SK-N-SH treated with all-trans-retinoic acid at 6 μM for 48 hours (cell line): ENCODE measurements at regions not wholly inside any gene's neighbourhood (a gene's known extent, or its start where the extent isn't known, plus 50 kb on each side); places are given as distances from the start of the nearest gene placed in this dataset.

Experiments
- ATAC-seq: fragments of 200-7000 bp; cut with Tn5 transposase; 3 replicates; pipeline ENCODE4 v1.9.1; 2020; ENCODE audit warnings: mild to moderate bottlenecking, moderate library complexity
- ARNTL ChIP-seq: fragments of 450-650 bp; formaldehyde crosslinking; IDR thresholded peaks from 2 replicates; pipeline ENCODE4 v1.5.0; 2020; ENCODE audit warnings: low read depth, mild to moderate bottlenecking, moderate library complexity, borderline replicate concordance
- BACH2 ChIP-seq: fragments of 250-450 bp; sonication (Bioruptor Pico); IDR thresholded peaks from 2 replicates; pipeline ENCODE4 v1.9.0; 2021; ENCODE audit warnings: mild to moderate bottlenecking, borderline replicate concordance
- CSDC2 ChIP-seq: fragments of 250-450 bp; sonication (Bioruptor Pico); IDR thresholded peaks from 2 replicates; pipeline ENCODE4 v1.5.0; 2020; ENCODE audit warnings: mild to moderate bottlenecking, moderate library complexity
- ESRRG ChIP-seq: fragments of 250-450 bp; sonication (Bioruptor Pico); IDR thresholded peaks from 2 replicates; pipeline ENCODE4 v1.6.1; 2021; ENCODE audit warnings: mild to moderate bottlenecking
- ISL1 ChIP-seq: fragments of 250-450 bp; sonication (Bioruptor Pico); IDR thresholded peaks from 2 replicates; pipeline ENCODE4 v2.1.2; 2022; ENCODE audit warnings: mild to moderate bottlenecking, moderate library complexity
- PPARA ChIP-seq: fragments of 250-450 bp; sonication (Bioruptor Pico); IDR thresholded peaks from 2 replicates; pipeline ENCODE4 v1.5.0; 2020; ENCODE audit warnings: mild to moderate bottlenecking, borderline replicate concordance
- RARB ChIP-seq: fragments of 250-450 bp; sonication (Bioruptor Pico); IDR thresholded peaks from 2 replicates; pipeline ENCODE4 v1.8.0; 2021; ENCODE audit warnings: mild to moderate bottlenecking, moderate library complexity
- SNAI2 ChIP-seq: fragments of 250-450 bp; sonication (Bioruptor Pico); IDR thresholded peaks from 2 replicates; pipeline ENCODE4 v1.5.0; 2020; ENCODE audit warnings: mild to moderate bottlenecking, moderate library complexity
- TCF4 ChIP-seq: fragments of 250-450 bp; sonication (Bioruptor Pico); IDR thresholded peaks from 2 replicates; pipeline ENCODE4 v1.8.0; 2021; ENCODE audit warnings: mild to moderate bottlenecking, moderate library complexity, borderline replicate concordance
- TOX ChIP-seq: fragments of 250-450 bp; sonication (Bioruptor Pico); IDR thresholded peaks from 2 replicates; pipeline ENCODE4 v1.8.0; 2021; ENCODE audit warnings: mild to moderate bottlenecking, moderate library complexity, borderline replicate concordance
- ZC3H10 ChIP-seq: fragments of 250-450 bp; sonication (Bioruptor Pico); IDR thresholded peaks from 2 replicates; pipeline ENCODE4 v1.5.1; 2021; ENCODE audit warnings: mild to moderate bottlenecking, moderate library complexity
- ZFP3 ChIP-seq: fragments of 250-450 bp; sonication (Bioruptor Pico); IDR thresholded peaks from 2 replicates; pipeline ENCODE4 v1.5.0; 2020; ENCODE audit warnings: mild to moderate bottlenecking, moderate library complexity
- ZFP30 ChIP-seq: fragments of 450-650 bp; formaldehyde crosslinking; IDR thresholded peaks from 2 replicates; pipeline ENCODE4 v1.5.0; 2022; ENCODE audit warnings: mild to moderate bottlenecking, moderate library complexity
- ZNF70 ChIP-seq: fragments of 450-650 bp; formaldehyde crosslinking; IDR thresholded peaks from 2 replicates; pipeline ENCODE4 v1.5.0; 2020; ENCODE audit warnings: mild to moderate bottlenecking, moderate library complexity
- TF ChIP-seq, protein P1 (sequence below): fragments of 250-450 bp; sonication (Bioruptor Pico); IDR thresholded peaks from 2 replicates; pipeline ENCODE4 v1.5.1; 2021; ENCODE audit warnings: mild to moderate bottlenecking, moderate library complexity
- TF ChIP-seq, protein P2 (sequence below): fragments of 250-450 bp; sonication (Bioruptor Pico); IDR thresholded peaks from 2 replicates; pipeline ENCODE4 v1.8.0; 2021; ENCODE audit warnings: low read depth, mild to moderate bottlenecking, moderate library complexity, borderline replicate concordance
- TF ChIP-seq, protein P3 (sequence below): fragments of 250-450 bp; sonication (Bioruptor Pico); IDR thresholded peaks from 2 replicates; pipeline ENCODE4 v1.5.1; 2020; ENCODE audit warnings: low read depth, mild to moderate bottlenecking, moderate library complexity
- TF ChIP-seq, protein P4 (sequence below): fragments of 250-450 bp; sonication (Bioruptor Pico); IDR thresholded peaks from 2 replicates; pipeline ENCODE4 v1.8.0; 2020; ENCODE audit warnings: mild to moderate bottlenecking, moderate library complexity, borderline replicate concordance
- TF ChIP-seq, protein P5 (sequence below): fragments of 250-450 bp; sonication (Bioruptor Pico); IDR thresholded peaks from 2 replicates; pipeline ENCODE4 v1.5.0; 2020; ENCODE audit warnings: mild to moderate bottlenecking, moderate library complexity

DNA sequence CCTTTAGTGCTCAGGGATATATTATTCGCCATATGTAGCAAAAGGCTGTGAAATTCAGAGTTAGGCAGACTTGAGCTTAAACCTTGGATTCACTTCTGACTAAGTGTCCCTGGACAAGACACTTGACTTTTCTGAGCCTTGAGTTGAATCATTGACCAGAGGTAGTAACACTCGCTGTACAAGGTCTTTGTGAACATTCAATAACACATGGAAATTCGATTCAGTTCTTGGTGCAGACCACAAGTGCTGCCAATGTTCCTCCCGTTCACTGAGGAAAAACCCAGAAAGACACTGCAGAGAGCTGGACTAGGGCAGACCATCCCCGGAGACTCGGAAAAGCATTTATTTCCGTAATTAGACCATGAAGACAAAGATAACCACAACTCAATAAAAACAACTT, 901.4 kb downstream of the AACS start:
- ATAC-seq = no peak

GRCh38 chr12:125968413-125968812, 903.2 kb downstream of the AACS start:
- ATAC-seq = no peak
- TF ChIP-seq TOX = no peak
- TF ChIP-seq ARNTL (CRISPR knock-in tag) = no peak
- TF ChIP-seq CSDC2 (CRISPR knock-in tag) = no peak
- no peak for TF ChIP-seq ZFP30 (CRISPR knock-in tag)
- TF ChIP-seq ISL1 (CRISPR knock-in tag) = no peak
- no peak for TF ChIP-seq ZFP3
- no peak for TF ChIP-seq TCF4 (CRISPR knock-in tag)
- TF ChIP-seq, protein P1, sequence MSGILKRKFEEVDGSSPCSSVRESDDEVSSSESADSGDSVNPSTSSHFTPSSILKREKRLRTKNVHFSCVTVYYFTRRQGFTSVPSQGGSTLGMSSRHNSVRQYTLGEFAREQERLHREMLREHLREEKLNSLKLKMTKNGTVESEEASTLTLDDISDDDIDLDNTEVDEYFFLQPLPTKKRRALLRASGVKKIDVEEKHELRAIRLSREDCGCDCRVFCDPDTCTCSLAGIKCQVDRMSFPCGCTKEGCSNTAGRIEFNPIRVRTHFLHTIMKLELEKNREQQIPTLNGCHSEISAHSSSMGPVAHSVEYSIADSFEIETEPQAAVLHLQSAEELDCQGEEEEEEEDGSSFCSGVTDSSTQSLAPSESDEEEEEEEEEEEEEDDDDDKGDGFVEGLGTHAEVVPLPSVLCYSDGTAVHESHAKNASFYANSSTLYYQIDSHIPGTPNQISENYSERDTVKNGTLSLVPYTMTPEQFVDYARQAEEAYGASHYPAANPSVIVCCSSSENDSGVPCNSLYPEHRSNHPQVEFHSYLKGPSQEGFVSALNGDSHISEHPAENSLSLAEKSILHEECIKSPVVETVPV = no peak
- no peak for TF ChIP-seq PPARA (CRISPR knock-in tag)
- TF ChIP-seq, protein P2, sequence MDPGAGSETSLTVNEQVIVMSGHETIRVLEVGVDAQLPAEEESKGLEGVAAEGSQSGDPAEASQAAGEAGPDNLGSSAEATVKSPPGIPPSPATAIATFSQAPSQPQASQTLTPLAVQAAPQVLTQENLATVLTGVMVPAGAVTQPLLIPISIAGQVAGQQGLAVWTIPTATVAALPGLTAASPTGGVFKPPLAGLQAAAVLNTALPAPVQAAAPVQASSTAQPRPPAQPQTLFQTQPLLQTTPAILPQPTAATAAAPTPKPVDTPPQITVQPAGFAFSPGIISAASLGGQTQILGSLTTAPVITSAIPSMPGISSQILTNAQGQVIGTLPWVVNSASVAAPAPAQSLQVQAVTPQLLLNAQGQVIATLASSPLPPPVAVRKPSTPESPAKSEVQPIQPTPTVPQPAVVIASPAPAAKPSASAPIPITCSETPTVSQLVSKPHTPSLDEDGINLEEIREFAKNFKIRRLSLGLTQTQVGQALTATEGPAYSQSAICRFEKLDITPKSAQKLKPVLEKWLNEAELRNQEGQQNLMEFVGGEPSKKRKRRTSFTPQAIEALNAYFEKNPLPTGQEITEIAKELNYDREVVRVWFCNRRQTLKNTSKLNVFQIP (CRISPR knock-in tag) = no peak
- TF ChIP-seq ZNF70 (CRISPR knock-in tag) = no peak

More for the DNA sequence above, 901.4 kb downstream of the AACS start:
- no peak for TF ChIP-seq TCF4 (CRISPR knock-in tag)
- TF ChIP-seq ZFP3 = no peak
- TF ChIP-seq, protein P3, sequence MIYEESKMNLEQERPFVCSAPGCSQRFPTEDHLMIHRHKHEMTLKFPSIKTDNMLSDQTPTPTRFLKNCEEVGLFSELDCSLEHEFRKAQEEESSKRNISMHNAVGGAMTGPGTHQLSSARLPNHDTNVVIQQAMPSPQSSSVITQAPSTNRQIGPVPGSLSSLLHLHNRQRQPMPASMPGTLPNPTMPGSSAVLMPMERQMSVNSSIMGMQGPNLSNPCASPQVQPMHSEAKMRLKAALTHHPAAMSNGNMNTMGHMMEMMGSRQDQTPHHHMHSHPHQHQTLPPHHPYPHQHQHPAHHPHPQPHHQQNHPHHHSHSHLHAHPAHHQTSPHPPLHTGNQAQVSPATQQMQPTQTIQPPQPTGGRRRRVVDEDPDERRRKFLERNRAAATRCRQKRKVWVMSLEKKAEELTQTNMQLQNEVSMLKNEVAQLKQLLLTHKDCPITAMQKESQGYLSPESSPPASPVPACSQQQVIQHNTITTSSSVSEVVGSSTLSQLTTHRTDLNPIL (CRISPR knock-in tag) = no peak
- no peak for TF ChIP-seq ESRRG (CRISPR knock-in tag)
- no peak for TF ChIP-seq SNAI2 (CRISPR knock-in tag)
- no peak for TF ChIP-seq ZC3H10 (CRISPR knock-in tag)
- TF ChIP-seq RARB (CRISPR knock-in tag) = no peak
- no peak for TF ChIP-seq PPARA (CRISPR knock-in tag)
- TF ChIP-seq CSDC2 (CRISPR knock-in tag) = no peak
- no peak for TF ChIP-seq ZNF70 (CRISPR knock-in tag)
- TF ChIP-seq, protein P4, sequence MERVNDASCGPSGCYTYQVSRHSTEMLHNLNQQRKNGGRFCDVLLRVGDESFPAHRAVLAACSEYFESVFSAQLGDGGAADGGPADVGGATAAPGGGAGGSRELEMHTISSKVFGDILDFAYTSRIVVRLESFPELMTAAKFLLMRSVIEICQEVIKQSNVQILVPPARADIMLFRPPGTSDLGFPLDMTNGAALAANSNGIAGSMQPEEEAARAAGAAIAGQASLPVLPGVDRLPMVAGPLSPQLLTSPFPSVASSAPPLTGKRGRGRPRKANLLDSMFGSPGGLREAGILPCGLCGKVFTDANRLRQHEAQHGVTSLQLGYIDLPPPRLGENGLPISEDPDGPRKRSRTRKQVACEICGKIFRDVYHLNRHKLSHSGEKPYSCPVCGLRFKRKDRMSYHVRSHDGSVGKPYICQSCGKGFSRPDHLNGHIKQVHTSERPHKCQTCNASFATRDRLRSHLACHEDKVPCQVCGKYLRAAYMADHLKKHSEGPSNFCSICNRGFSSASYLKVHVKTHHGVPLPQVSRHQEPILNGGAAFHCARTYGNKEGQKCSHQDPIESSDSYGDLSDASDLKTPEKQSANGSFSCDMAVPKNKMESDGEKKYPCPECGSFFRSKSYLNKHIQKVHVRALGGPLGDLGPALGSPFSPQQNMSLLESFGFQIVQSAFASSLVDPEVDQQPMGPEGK (CRISPR knock-in tag) = no peak
- TF ChIP-seq ARNTL (CRISPR knock-in tag) = no peak
- no peak for TF ChIP-seq BACH2 (CRISPR knock-in tag)

GRCh38 chr12:125971981-125972380, 906.7 kb downstream of the AACS start:
- no peak for ATAC-seq
- TF ChIP-seq RARB (CRISPR knock-in tag) (no peak), ZC3H10 (CRISPR knock-in tag) (no peak), SNAI2 (CRISPR knock-in tag) (no peak), CSDC2 (CRISPR knock-in tag) (no peak), ARNTL (CRISPR knock-in tag) (no peak), PPARA (CRISPR knock-in tag) (no peak), ISL1 (CRISPR knock-in tag) (no peak), ZFP30 (CRISPR knock-in tag) (no peak), ESRRG (CRISPR knock-in tag) (no peak), ZNF70 (CRISPR knock-in tag) (no peak), TCF4 (CRISPR knock-in tag) (no peak)
- TF ChIP-seq, protein P5, sequence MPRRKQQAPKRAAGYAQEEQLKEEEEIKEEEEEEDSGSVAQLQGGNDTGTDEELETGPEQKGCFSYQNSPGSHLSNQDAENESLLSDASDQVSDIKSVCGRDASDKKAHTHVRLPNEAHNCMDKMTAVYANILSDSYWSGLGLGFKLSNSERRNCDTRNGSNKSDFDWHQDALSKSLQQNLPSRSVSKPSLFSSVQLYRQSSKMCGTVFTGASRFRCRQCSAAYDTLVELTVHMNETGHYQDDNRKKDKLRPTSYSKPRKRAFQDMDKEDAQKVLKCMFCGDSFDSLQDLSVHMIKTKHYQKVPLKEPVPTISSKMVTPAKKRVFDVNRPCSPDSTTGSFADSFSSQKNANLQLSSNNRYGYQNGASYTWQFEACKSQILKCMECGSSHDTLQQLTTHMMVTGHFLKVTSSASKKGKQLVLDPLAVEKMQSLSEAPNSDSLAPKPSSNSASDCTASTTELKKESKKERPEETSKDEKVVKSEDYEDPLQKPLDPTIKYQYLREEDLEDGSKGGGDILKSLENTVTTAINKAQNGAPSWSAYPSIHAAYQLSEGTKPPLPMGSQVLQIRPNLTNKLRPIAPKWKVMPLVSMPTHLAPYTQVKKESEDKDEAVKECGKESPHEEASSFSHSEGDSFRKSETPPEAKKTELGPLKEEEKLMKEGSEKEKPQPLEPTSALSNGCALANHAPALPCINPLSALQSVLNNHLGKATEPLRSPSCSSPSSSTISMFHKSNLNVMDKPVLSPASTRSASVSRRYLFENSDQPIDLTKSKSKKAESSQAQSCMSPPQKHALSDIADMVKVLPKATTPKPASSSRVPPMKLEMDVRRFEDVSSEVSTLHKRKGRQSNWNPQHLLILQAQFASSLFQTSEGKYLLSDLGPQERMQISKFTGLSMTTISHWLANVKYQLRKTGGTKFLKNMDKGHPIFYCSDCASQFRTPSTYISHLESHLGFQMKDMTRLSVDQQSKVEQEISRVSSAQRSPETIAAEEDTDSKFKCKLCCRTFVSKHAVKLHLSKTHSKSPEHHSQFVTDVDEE = no peak
- TF ChIP-seq, protein P3 (CRISPR knock-in tag) = no peak
- TF ChIP-seq, protein P2 (CRISPR knock-in tag) = no peak
- TF ChIP-seq, all 23 proteins: peak for 0
